GM19239 (cell line): ENCODE measurements at regions not wholly inside any gene's neighbourhood (a gene's known extent, or its start where the extent isn't known, plus 50 kb on each side); places are given as distances from the start of the nearest gene placed in this dataset.
"Not testable (repeated sequence)": the region's sequence is repeated elsewhere in the genome, so short reads cannot be mapped to it uniquely, and the experiment has no call there.

Source experiments
- DNase-seq: peaks from one replicate; pipeline ENCODE4 v3.0.0; 2011; ENCODE audit warnings: low spot score; ENCODE audit not compliant: insufficient read length
- FAIRE-seq: peaks from 2 replicates; lab custom pipeline; 2011; peaks lifted over from hg19 to GRCh38; lab: Jason Lieb, UNC

GRCh38 chr20:4483486-4483885 lies 202.8 kb upstream of the PRNP start:
- FAIRE-seq (no peak), DNase-seq (no peak)

- no peak for DNase-seq
- no peak for FAIRE-seq
Measured at GRCh38 chr20:4480104-4480503, 206.2 kb upstream of the PRNP start.

- FAIRE-seq, result no peak
- DNase-seq, result no peak
Measured at GRCh38 chr20:4476903-4477500, 209.3 kb upstream of the PRNP start.

- no peak for FAIRE-seq
- no peak for DNase-seq
Measured at GRCh38 chr20:4472906-4473305, 213.3 kb upstream of the PRNP start.

GRCh38 chr20:4471221-4471620 lies 215.0 kb upstream of the PRNP start:
- DNase-seq (no peak), FAIRE-seq (no peak)

- DNase-seq, result no peak
Measured at GRCh38 chr20:4470375-4470774, 215.9 kb upstream of the PRNP start.

GRCh38 chr20:4469910-4470309 lies 216.3 kb upstream of the PRNP start:
- FAIRE-seq, result no peak
- DNase-seq, result no peak

More at GRCh38 chr20:4470375-4470774, 215.9 kb upstream of the PRNP start:
- no peak for FAIRE-seq

GRCh38 chr20:4468114-4468513 lies 218.1 kb upstream of the PRNP start:
- DNase-seq (no peak), FAIRE-seq (no peak)

GRCh38 chr20:4465855-4466545 lies 216.9 kb upstream of the ADRA1D start:
- FAIRE-seq (no peak), DNase-seq (no peak)

- no peak for FAIRE-seq
Measured at GRCh38 chr20:4465212-4465611, 216.1 kb upstream of the ADRA1D start.

GRCh38 chr20:4462801-4463200 lies 213.7 kb upstream of the ADRA1D start:
- not testable (repeated sequence) for FAIRE-seq, DNase-seq

More at GRCh38 chr20:4465212-4465611, 216.1 kb upstream of the ADRA1D start:
- DNase-seq, result no peak

- no peak for DNase-seq
- FAIRE-seq, result no peak
Measured at GRCh38 chr20:4459081-4459480, 210.0 kb upstream of the ADRA1D start.

GRCh38 chr20:4457566-4458543 lies 208.8 kb upstream of the ADRA1D start:
- DNase-seq (no peak), FAIRE-seq (no peak)

- FAIRE-seq, result no peak
- no peak for DNase-seq
Measured at GRCh38 chr20:4455996-4456395, 206.9 kb upstream of the ADRA1D start.

- FAIRE-seq (no peak), DNase-seq (no peak)
Measured at GRCh38 chr20:4455301-4455701, 206.2 kb upstream of the ADRA1D start.

GRCh38 chr20:4454111-4454510 lies 205.0 kb upstream of the ADRA1D start:
- DNase-seq, result no peak
- FAIRE-seq, result no peak

GRCh38 chr20:4453359-4453758 lies 204.3 kb upstream of the ADRA1D start:
- DNase-seq (no peak), FAIRE-seq (no peak)

- FAIRE-seq (no peak), DNase-seq (no peak)
Measured at GRCh38 chr20:4451487-4452081, 202.5 kb upstream of the ADRA1D start.

GRCh38 chr20:4449957-4450715 lies 201.0 kb upstream of the ADRA1D start:
- FAIRE-seq, result no peak
- DNase-seq, result no peak

GRCh38 chr20:4445784-4446183 lies 196.7 kb upstream of the ADRA1D start:
- DNase-seq (no peak), FAIRE-seq (no peak)
